ENCODE measurements at regions not wholly inside any gene's neighbourhood (a gene's known extent, or its start where the extent isn't known, plus 50 kb on each side); places are given as distances from the start of the nearest gene placed in this dataset.

DNA sequence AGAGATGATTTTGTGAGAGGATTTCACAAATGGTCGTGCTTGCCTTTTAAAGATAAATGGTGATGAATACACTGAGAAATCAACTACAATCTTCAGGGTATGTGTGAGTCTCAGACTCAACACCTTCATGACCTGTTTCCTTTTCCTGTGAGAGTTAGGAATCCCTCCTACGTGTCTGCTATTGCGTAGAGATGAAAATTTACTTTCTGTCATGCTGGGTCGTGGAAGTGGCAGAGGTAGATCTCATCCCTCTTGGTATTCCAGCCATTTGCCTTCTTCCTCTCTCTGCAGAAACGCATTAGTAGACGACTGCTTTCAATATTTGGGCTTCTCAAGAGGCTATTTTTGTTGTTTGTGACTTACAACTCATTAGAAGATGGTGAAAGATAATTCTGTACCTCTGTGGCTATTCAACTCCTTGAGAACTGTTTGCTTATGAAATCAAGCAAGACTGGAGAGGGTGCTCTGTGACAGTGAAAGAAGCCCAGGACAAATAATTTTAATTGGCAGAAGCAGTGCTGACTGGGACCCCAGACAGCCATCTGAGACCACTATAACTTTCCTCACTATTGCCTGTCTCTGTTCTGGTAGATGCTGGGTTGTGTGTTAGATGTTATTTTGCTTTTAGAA is 233.1 kb downstream of the LACC1 start:
- TF ChIP-seq, protein P1, sequence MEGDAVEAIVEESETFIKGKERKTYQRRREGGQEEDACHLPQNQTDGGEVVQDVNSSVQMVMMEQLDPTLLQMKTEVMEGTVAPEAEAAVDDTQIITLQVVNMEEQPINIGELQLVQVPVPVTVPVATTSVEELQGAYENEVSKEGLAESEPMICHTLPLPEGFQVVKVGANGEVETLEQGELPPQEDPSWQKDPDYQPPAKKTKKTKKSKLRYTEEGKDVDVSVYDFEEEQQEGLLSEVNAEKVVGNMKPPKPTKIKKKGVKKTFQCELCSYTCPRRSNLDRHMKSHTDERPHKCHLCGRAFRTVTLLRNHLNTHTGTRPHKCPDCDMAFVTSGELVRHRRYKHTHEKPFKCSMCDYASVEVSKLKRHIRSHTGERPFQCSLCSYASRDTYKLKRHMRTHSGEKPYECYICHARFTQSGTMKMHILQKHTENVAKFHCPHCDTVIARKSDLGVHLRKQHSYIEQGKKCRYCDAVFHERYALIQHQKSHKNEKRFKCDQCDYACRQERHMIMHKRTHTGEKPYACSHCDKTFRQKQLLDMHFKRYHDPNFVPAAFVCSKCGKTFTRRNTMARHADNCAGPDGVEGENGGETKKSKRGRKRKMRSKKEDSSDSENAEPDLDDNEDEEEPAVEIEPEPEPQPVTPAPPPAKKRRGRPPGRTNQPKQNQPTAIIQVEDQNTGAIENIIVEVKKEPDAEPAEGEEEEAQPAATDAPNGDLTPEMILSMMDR (IDR thresholded peaks at IDR 0.05), result no peak
- no peak for TF ChIP-seq ZFX (IDR thresholded peaks at IDR 0.05; ENCODE audit: borderline replicate concordance)

Data from 22Rv1 (cell line).